ENCODE measurements at regions not wholly inside any gene's neighbourhood (a gene's known extent, or its start where the extent isn't known, plus 50 kb on each side); places are given as distances from the start of the nearest gene placed in this dataset.

DNA sequence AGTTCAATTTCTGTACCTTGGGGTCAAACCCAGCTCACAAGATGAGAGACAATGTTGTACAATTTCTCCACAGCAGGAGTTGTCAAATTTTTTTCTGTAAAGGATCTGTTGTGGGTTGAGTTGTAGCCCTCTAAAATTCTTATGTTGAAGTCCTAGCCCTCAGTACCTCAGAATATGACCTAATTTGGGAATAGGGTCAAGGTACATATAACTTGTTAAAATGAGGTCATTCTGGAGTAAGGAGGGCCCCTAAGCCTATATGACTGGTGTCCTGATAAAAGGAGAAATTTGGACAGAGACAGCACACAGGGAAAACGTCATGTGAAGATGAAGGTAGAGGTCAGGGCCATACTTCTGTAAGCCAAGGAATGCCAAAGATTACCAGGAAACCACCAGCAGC lies 264.9 kb downstream of the TTC8 start:
- WGBS: 74% methylated on average over 1 of the region's 1 CpG

DNA sequence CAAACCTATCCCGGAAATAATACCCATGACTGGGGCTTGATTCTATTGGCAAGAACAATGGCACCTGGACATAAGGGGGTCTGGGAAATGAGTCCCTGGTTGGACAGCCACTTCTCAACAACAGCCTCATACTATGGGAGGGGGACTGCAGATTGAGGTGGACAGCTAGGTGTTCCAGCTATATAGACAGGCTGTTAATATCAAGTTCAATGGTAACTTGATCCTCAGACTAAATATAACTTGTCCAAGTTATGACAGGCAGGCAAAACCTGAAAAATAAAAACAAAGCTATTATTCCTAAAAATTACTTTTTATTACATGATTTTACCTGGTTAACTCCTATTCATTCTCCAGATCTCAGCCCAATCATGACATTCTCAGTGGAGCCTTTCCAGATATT lies 267.3 kb downstream of the TTC8 start:
- Histone ChIP-seq H3K27me3 (replicated peaks; ENCODE audit: insufficient read depth) (no peaks in the 10 kb centered on the region), H3K4me3 (no peak overlapping the region), H3K4me1 (replicated peaks) (no peaks in the 10 kb centered on the region), H3K27ac (no peak overlapping the region), H3K9me3 (no peaks in the 10 kb centered on the region), H3K36me3 (no peaks in the 10 kb centered on the region)
- intact Hi-C loops (cut with DNase I): no loop called here
- no peak for DNase-seq (ENCODE audit: low spot score)
- 94% methylated on average over 1 of the region's 1 CpG for WGBS
- TF ChIP-seq POLR2AphosphoS5 (IDR thresholded peaks at IDR 0.05) (no peak), POLR2A (IDR thresholded peaks at IDR 0.05) (no peak)
- TF ChIP-seq, protein P1, sequence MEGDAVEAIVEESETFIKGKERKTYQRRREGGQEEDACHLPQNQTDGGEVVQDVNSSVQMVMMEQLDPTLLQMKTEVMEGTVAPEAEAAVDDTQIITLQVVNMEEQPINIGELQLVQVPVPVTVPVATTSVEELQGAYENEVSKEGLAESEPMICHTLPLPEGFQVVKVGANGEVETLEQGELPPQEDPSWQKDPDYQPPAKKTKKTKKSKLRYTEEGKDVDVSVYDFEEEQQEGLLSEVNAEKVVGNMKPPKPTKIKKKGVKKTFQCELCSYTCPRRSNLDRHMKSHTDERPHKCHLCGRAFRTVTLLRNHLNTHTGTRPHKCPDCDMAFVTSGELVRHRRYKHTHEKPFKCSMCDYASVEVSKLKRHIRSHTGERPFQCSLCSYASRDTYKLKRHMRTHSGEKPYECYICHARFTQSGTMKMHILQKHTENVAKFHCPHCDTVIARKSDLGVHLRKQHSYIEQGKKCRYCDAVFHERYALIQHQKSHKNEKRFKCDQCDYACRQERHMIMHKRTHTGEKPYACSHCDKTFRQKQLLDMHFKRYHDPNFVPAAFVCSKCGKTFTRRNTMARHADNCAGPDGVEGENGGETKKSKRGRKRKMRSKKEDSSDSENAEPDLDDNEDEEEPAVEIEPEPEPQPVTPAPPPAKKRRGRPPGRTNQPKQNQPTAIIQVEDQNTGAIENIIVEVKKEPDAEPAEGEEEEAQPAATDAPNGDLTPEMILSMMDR (IDR thresholded peaks at IDR 0.05): no peak

More for the DNA sequence above, 264.9 kb downstream of the TTC8 start:
- TF ChIP-seq POLR2AphosphoS5 (IDR thresholded peaks at IDR 0.05) (no peak), POLR2A (IDR thresholded peaks at IDR 0.05) (no peak)
- TF ChIP-seq, protein P1 (IDR thresholded peaks at IDR 0.05): no peak
- no peaks in the 10 kb centered on the region for H3K4me1 ChIP-seq (replicated peaks)
- no peaks in the 10 kb centered on the region for H3K27me3 ChIP-seq (replicated peaks; ENCODE audit: insufficient read depth)
- no peaks in the 10 kb centered on the region for H3K9me3 ChIP-seq
- H3K27ac ChIP-seq: no peak overlapping the region
- intact Hi-C loops (cut with DNase I): no loop called here
- no peaks in the 10 kb centered on the region for H3K36me3 ChIP-seq
- no peak for DNase-seq (ENCODE audit: low spot score)
- no peak overlapping the region for H3K4me3 ChIP-seq

DNA sequence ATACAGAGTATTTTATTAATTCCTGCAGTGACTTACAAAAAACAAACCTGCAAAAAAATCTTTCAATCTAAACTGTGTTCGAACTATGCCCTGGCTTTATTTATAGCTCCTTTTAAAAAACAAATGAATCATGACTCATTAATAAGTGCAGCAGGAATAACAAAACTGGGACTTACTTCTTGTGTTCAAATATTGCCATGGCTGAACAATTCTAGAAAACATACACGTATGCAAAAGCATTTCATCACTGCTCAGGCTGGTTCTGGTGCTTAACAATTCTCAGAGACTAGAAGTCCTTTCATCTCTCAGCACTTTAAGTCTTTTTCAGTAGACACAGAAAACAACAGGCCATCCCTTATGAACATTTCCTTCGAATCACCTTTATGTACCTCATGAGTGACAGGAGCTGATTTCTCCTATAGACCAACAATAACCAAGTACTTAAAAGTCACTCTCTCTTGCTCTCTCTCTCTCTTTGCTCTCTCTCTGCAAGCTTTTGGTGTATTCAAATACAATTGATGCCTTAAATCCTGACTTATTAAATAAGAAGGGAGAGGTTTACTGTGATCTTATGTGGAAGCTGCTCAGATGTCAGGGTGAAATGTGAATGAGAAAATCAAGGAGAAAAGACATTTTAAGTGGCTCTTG lies 268.8 kb downstream of the TTC8 start:
- Histone ChIP-seq H3K27me3 (replicated peaks; ENCODE audit: insufficient read depth) (no peaks in the 10 kb centered on the region), H3K4me3 (no peak overlapping the region), H3K9me3 (no peaks in the 10 kb centered on the region), H3K4me1 (replicated peaks) (no peaks in the 10 kb centered on the region), H3K36me3 (no peaks in the 10 kb centered on the region), H3K27ac (no peak overlapping the region)
- no peak for DNase-seq (ENCODE audit: low spot score)
- intact Hi-C loops (cut with DNase I): no loop called here
- TF ChIP-seq POLR2A (IDR thresholded peaks at IDR 0.05) (no peak), POLR2AphosphoS5 (IDR thresholded peaks at IDR 0.05) (no peak)
- TF ChIP-seq, protein P1 (IDR thresholded peaks at IDR 0.05): no peak
- 43% methylated on average over 3 of the region's 3 CpGs for WGBS

DNA sequence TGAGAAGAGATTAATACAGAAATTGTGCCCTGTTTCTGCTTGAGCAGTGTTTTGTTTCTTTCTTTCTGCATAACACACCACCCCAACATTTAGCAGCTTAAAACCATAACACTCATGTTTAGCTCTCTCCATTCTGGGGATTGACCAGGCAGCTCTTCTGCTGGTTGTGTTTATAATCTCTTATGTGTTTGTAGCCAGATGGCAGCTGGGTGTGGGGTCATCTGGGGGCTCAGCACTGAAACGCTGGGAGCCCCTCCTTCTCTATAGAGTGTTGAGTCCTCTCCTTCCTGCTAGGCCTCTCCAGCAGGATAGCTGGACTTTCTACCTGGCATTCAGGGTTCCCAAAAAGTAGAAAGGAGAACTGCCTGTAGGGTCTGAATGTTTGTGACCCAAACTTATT lies 270.6 kb downstream of the TTC8 start:
- no peaks in the 10 kb centered on the region for H3K9me3 ChIP-seq
- no peaks in the 10 kb centered on the region for H3K27me3 ChIP-seq (replicated peaks; ENCODE audit: insufficient read depth)
- TF ChIP-seq POLR2A (IDR thresholded peaks at IDR 0.05) (no peak), POLR2AphosphoS5 (IDR thresholded peaks at IDR 0.05) (no peak)
- TF ChIP-seq, protein P1 (IDR thresholded peaks at IDR 0.05): no peak
- no peak overlapping the region for H3K27ac ChIP-seq
- no peak overlapping the region for H3K4me3 ChIP-seq
- no peaks in the 10 kb centered on the region for H3K4me1 ChIP-seq (replicated peaks)
- DNase-seq (ENCODE audit: low spot score): no peak
- 67% methylated on average over 1 of the region's 1 CpG for WGBS
- H3K36me3 ChIP-seq: no peaks in the 10 kb centered on the region
- intact Hi-C loops (cut with DNase I): no loop called here

DNA sequence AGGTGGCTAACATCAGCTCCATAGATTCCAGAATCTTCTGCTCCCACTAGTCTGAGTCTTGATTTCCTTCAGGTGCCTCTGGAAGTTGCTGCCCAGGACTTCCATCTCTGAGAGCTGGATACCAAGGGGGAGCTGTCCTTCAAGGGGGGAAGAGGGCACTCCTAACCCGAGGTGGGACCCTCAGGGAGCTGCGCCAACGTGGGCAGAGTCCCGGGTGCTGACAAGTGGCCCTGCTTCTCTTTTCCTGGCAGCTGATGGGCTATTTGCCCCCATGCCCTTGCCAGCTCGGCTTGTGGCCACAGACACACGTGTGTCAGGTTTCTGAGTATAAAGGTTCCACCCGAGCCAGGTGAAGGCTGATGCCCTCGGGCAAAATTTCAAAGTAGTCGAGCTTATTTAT lies 272.5 kb downstream of the TTC8 start:
- DNase-seq (ENCODE audit: low spot score): no peak
- H3K4me3 ChIP-seq: no peak overlapping the region
- no peaks in the 10 kb centered on the region for H3K36me3 ChIP-seq
- TF ChIP-seq POLR2A (IDR thresholded peaks at IDR 0.05): no peak
- no peak for TF ChIP-seq POLR2AphosphoS5 (IDR thresholded peaks at IDR 0.05)
- TF ChIP-seq, protein P1 (IDR thresholded peaks at IDR 0.05): no peak
- H3K27ac ChIP-seq: no peak overlapping the region
- H3K4me1 ChIP-seq (replicated peaks): no peaks in the 10 kb centered on the region
- H3K27me3 ChIP-seq (replicated peaks; ENCODE audit: insufficient read depth): no peaks in the 10 kb centered on the region
- H3K9me3 ChIP-seq: no peaks in the 10 kb centered on the region
- intact Hi-C loops (cut with DNase I): no loop called here
- WGBS: 54% methylated on average over 9 of the region's 9 CpGs
